GM12878 (cell line): ENCODE measurements at regions not wholly inside any gene's neighbourhood (a gene's known extent, or its start where the extent isn't known, plus 50 kb on each side); places are given as distances from the start of the nearest gene placed in this dataset.

Experiments used
- MYC ChIP-seq: IDR thresholded peaks from 2 replicates; pipeline ENCODE4 v1.6.1; 2011; ENCODE audit warnings: mild to moderate bottlenecking, low read length, moderate library complexity, inconsistent platforms; ENCODE audit not compliant: insufficient read depth, insufficient replicate concordance, insufficient read length, severe bottlenecking
- NFXL1 ChIP-seq: fragments of 450-650 bp; IDR thresholded peaks from 2 replicates; pipeline ENCODE4 v1.6.1; 2017; ENCODE audit warnings: antibody characterized with exemption, mild to moderate bottlenecking, borderline replicate concordance
- POLR2A ChIP-seq: IDR thresholded peaks from 2 replicates; pipeline ENCODE4 v1.6.1; 2011; ENCODE audit warnings: low read depth, mild to moderate bottlenecking, low read length
- POLR2AphosphoS5 ChIP-seq: IDR thresholded peaks from 2 replicates; pipeline ENCODE4 v1.6.1; 2011; ENCODE audit warnings: mild to moderate bottlenecking, low read length, inconsistent platforms
- RELA ChIP-seq: fragments of 450-650 bp; IDR thresholded peaks from 2 replicates; pipeline ENCODE4 v1.8.0; 2014; ENCODE audit warnings: borderline replicate concordance; ENCODE audit not compliant: partially characterized antibody
- TCF12 ChIP-seq: IDR thresholded peaks from 2 replicates; pipeline ENCODE4 v1.6.1; 2011; ENCODE audit warnings: low read depth, mild to moderate bottlenecking, low read length
- ZNF274 ChIP-seq: IDR thresholded peaks from one replicate; pipeline ENCODE4 v1.8.0; 2011; ENCODE audit not compliant: insufficient read length, insufficient read depth
- TF ChIP-seq, protein P1 (sequence below): IDR thresholded peaks from 2 replicates; pipeline ENCODE4 v1.6.1; 2012; ENCODE audit warnings: low read depth, low read length, improper control_type of control experiment
- TF ChIP-seq, protein P2 (sequence below), 3 experiments: IDR thresholded peaks in 2 of 3; conservative IDR thresholded peaks in 1 of 3; 2 replicates each; pipeline ENCODE4 v1.5.1; 2011; ENCODE audit warnings: low read depth in 3 of 3, low read length in 3 of 3, mild to moderate bottlenecking in 3 of 3, control low read depth in 2 of 3, moderate library complexity in 2 of 3, inconsistent platforms in 1 of 3, mixed read lengths in 1 of 3; ENCODE audit not compliant: control insufficient read depth in 2 of 3, insufficient read depth in 1 of 3; ENCODE audit errors: extremely low read depth in 1 of 3
- TF ChIP-seq, protein P3 (sequence below): IDR thresholded peaks from 2 replicates; pipeline ENCODE4 v1.6.1; 2011; ENCODE audit warnings: mild to moderate bottlenecking, low read depth, low read length, moderate library complexity; ENCODE audit not compliant: insufficient replicate concordance

DNA sequence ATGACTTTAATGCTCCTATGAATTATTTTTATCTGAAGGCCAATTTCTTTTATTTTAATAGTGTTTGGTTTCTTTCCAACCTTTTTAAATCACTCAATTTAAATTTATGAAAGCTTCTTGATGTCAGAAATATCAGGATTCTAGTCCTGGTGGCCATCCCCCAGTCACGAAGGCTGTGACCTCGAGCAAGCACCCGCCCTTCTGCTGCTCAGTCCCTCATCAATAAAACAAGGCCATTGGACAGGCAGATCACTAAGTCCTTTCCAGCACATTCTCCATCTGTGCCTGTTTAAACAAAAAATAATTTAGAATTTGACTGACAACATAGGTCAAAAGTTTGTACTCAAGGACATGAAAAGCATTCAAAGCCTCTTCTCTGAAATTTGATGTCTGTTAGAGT, 483.6 kb upstream of the VRK2 start:
- TF ChIP-seq NFXL1 (no peak), ZNF274 (no peak), TCF12 (no peak), POLR2A (no peak), POLR2AphosphoS5 (no peak), RELA (no peak), MYC (no peak)
- TF ChIP-seq, protein P1, sequence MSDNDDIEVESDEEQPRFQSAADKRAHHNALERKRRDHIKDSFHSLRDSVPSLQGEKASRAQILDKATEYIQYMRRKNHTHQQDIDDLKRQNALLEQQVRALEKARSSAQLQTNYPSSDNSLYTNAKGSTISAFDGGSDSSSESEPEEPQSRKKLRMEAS, result no peak
- TF ChIP-seq, protein P2, sequence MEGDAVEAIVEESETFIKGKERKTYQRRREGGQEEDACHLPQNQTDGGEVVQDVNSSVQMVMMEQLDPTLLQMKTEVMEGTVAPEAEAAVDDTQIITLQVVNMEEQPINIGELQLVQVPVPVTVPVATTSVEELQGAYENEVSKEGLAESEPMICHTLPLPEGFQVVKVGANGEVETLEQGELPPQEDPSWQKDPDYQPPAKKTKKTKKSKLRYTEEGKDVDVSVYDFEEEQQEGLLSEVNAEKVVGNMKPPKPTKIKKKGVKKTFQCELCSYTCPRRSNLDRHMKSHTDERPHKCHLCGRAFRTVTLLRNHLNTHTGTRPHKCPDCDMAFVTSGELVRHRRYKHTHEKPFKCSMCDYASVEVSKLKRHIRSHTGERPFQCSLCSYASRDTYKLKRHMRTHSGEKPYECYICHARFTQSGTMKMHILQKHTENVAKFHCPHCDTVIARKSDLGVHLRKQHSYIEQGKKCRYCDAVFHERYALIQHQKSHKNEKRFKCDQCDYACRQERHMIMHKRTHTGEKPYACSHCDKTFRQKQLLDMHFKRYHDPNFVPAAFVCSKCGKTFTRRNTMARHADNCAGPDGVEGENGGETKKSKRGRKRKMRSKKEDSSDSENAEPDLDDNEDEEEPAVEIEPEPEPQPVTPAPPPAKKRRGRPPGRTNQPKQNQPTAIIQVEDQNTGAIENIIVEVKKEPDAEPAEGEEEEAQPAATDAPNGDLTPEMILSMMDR (IDR thresholded peaks at IDR 0.05 in 2 of 3, conservative IDR thresholded peaks at IDR 0.05 in 1 of 3; ENCODE audit: control insufficient read depth in 2 of 3, extremely low read depth in 1 of 3, insufficient read depth in 1 of 3, low read depth in 3 of 3, low read length in 3 of 3), result no peak
- TF ChIP-seq, protein P3, sequence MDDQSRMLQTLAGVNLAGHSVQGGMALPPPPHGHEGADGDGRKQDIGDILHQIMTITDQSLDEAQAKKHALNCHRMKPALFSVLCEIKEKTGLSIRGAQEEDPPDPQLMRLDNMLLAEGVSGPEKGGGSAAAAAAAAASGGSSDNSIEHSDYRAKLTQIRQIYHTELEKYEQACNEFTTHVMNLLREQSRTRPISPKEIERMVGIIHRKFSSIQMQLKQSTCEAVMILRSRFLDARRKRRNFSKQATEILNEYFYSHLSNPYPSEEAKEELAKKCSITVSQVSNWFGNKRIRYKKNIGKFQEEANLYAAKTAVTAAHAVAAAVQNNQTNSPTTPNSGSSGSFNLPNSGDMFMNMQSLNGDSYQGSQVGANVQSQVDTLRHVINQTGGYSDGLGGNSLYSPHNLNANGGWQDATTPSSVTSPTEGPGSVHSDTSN, result no peak
